Uterus (tissue), 3 donors: ENCODE measurements at regions not wholly inside any gene's neighbourhood (a gene's known extent, or its start where the extent isn't known, plus 50 kb on each side); places are given as distances from the start of the nearest gene placed in this dataset.

Experiments used
- DNase-seq, 2 donors: peaks; one replicate each; pipeline ENCODE4 v3.0.0-alpha.2; 2019 to 2020
- H3K27ac ChIP-seq, 2 donors: fragments of 200-600 bp; sonication (generic); 1 replicate in 1 of 2; 2 replicates in 1 of 2; pipeline ENCODE4 v1.5.1; 2016 to 2018
- H3K27me3 ChIP-seq, 2 donors: fragments of 200-600 bp; sonication (generic); one replicate each; pipeline ENCODE4 v1.5.1; 2018 to 2019; ENCODE audit warnings: control low read depth in 1 of 2
- H3K36me3 ChIP-seq, 2 donors: fragments of 200-600 bp; sonication (generic); one replicate each; pipeline ENCODE4 v1.5.1; 2019; ENCODE audit warnings: control low read depth in 1 of 2
- H3K4me1 ChIP-seq, 2 donors: fragments of 200-600 bp; sonication (generic); one replicate each; pipeline ENCODE4 v1.5.1; 2018 to 2019; ENCODE audit warnings: control low read depth in 1 of 2
- H3K4me3 ChIP-seq, 2 donors: fragments of 200-600 bp; sonication (generic); 1 replicate in 1 of 2; 2 replicates in 1 of 2; pipeline ENCODE4 v1.5.1; 2018 to 2019; ENCODE audit warnings: mild to moderate bottlenecking in 1 of 2
- H3K9me3 ChIP-seq, 2 donors: fragments of 200-600 bp; sonication (generic); one replicate each; pipeline ENCODE4 v1.5.1; 2019; ENCODE audit warnings: control low read depth in 1 of 2
- POLR2A ChIP-seq, 2 donors: fragments of 450-650 bp; IDR thresholded peaks; one replicate each; pipeline ENCODE4 v1.6.1; 2016; ENCODE audit warnings: antibody characterized with exemption in 2 of 2, mild to moderate bottlenecking in 1 of 2, moderate library complexity in 1 of 2
- intact Hi-C: fragments of 100-400 bp; cut with DNase I; formaldehyde crosslinking; loops from one replicate; pipeline ENCODE4 v1.15.1; 2023; ENCODE audit warnings: low total_unique reads
- TF ChIP-seq, protein P1 (sequence below), 4 experiments: fragments of 200-600 bp in 2 of 4; fragments of 450-650 bp in 2 of 4; sonication (generic) in 2 of 4; IDR thresholded peaks; one replicate each; pipeline ENCODE4 v1.5.1; 2016 to 2019; ENCODE audit warnings: antibody characterized with exemption in 4 of 4, mild to moderate bottlenecking in 2 of 4, moderate library complexity in 1 of 4
- donor health status: DM: yes; HTN: yes; CAD: no.

GRCh38 chr4:181479141-181479540 lies 764.1 kb upstream of the TENM3 start:
- no peaks in the 10 kb centered on the region for H3K27me3 ChIP-seq
- H3K4me3 ChIP-seq = no peak overlapping the region
- no peaks in the 10 kb centered on the region for H3K9me3 ChIP-seq
- no peak for DNase-seq
- intact Hi-C loops = no loop called here
- H3K27ac ChIP-seq = no peak overlapping the region
- H3K4me1 ChIP-seq = no peaks in the 10 kb centered on the region
- TF ChIP-seq, protein P1, sequence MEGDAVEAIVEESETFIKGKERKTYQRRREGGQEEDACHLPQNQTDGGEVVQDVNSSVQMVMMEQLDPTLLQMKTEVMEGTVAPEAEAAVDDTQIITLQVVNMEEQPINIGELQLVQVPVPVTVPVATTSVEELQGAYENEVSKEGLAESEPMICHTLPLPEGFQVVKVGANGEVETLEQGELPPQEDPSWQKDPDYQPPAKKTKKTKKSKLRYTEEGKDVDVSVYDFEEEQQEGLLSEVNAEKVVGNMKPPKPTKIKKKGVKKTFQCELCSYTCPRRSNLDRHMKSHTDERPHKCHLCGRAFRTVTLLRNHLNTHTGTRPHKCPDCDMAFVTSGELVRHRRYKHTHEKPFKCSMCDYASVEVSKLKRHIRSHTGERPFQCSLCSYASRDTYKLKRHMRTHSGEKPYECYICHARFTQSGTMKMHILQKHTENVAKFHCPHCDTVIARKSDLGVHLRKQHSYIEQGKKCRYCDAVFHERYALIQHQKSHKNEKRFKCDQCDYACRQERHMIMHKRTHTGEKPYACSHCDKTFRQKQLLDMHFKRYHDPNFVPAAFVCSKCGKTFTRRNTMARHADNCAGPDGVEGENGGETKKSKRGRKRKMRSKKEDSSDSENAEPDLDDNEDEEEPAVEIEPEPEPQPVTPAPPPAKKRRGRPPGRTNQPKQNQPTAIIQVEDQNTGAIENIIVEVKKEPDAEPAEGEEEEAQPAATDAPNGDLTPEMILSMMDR (IDR thresholded peaks at IDR 0.05) = no peak
- no peak for TF ChIP-seq POLR2A (IDR thresholded peaks at IDR 0.05)
- no peaks in the 10 kb centered on the region for H3K36me3 ChIP-seq

DNA sequence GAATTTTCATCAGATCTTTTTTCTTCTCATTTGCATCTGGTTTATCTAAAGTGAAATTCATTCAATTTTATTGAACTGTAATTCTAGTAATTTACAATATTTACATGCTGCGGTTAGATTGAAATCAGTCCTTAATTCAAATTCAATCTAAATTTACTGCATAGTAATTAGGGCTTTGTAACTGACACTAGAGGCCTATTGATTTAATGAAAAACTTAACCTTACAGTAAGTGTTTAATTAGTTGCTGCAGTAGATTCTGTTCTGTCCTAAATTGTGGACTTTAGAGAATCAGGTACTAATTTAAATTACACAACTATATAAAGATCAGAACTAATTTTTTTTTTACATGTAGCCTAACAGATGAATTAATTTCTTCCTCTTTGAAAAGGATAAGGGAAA lies 758.8 kb upstream of the TENM3 start:
- Histone ChIP-seq H3K36me3 (no peaks in the 10 kb centered on the region), H3K4me1 (no peaks in the 10 kb centered on the region), H3K9me3 (no peaks in the 10 kb centered on the region), H3K27ac (no peak overlapping the region), H3K4me3 (no peak overlapping the region), H3K27me3 (no peaks in the 10 kb centered on the region)
- intact Hi-C loops = no loop called here
- DNase-seq = no peak
- TF ChIP-seq POLR2A (IDR thresholded peaks at IDR 0.05) = no peak
- TF ChIP-seq, protein P1 (IDR thresholded peaks at IDR 0.05) = no peak

GRCh38 chr4:181488926-181489325 lies 754.3 kb upstream of the TENM3 start:
- intact Hi-C loops = no loop called here
- Histone ChIP-seq H3K4me3 (no peak overlapping the region), H3K9me3 (no peaks in the 10 kb centered on the region), H3K36me3 (no peaks in the 10 kb centered on the region), H3K4me1 (no peaks in the 10 kb centered on the region), H3K27ac (no peak overlapping the region), H3K27me3 (no peaks in the 10 kb centered on the region)
- no peak for DNase-seq
- TF ChIP-seq, protein P1 (IDR thresholded peaks at IDR 0.05) = no peak
- TF ChIP-seq POLR2A (IDR thresholded peaks at IDR 0.05) = no peak

GRCh38 chr4:181498148-181498547 lies 745.1 kb upstream of the TENM3 start:
- no peaks in the 10 kb centered on the region for H3K4me1 ChIP-seq
- H3K9me3 ChIP-seq = no peaks in the 10 kb centered on the region
- H3K4me3 ChIP-seq = no peak overlapping the region
- no peaks in the 10 kb centered on the region for H3K36me3 ChIP-seq
- no peak for DNase-seq
- H3K27me3 ChIP-seq = no peaks in the 10 kb centered on the region
- no peak overlapping the region for H3K27ac ChIP-seq
- TF ChIP-seq POLR2A (IDR thresholded peaks at IDR 0.05) = no peak
- TF ChIP-seq, protein P1 (IDR thresholded peaks at IDR 0.05) = no peak
- intact Hi-C loops = no loop called here

GRCh38 chr4:181502611-181503010 lies 740.6 kb upstream of the TENM3 start:
- no peak overlapping the region for H3K27ac ChIP-seq
- intact Hi-C loops = no loop called here
- no peak for DNase-seq
- no peak for TF ChIP-seq POLR2A (IDR thresholded peaks at IDR 0.05)
- TF ChIP-seq, protein P1 (IDR thresholded peaks at IDR 0.05) = no peak
- no peaks in the 10 kb centered on the region for H3K4me1 ChIP-seq
- no peaks in the 10 kb centered on the region for H3K36me3 ChIP-seq
- no peaks in the 10 kb centered on the region for H3K9me3 ChIP-seq
- H3K27me3 ChIP-seq = no peaks in the 10 kb centered on the region
- H3K4me3 ChIP-seq = no peak overlapping the region
